Endodermal cell (in vitro differentiated cells): ENCODE measurements at regions not wholly inside any gene's neighbourhood (a gene's known extent, or its start where the extent isn't known, plus 50 kb on each side); places are given as distances from the start of the nearest gene placed in this dataset.

Source experiments
- DNase-seq: peaks from one replicate; pipeline ENCODE4 v3.0.0-alpha.2; 2017
- H3K27ac ChIP-seq: 2 replicates; pipeline ENCODE4 v1.5.1; 2013; ENCODE audit warnings: mild to moderate bottlenecking, low read depth, low read length, moderate library complexity
- H3K27me3 ChIP-seq: 2 replicates; pipeline ENCODE4 v1.6.1; 2013; ENCODE audit warnings: mild to moderate bottlenecking, low read length, moderate library complexity; ENCODE audit not compliant: insufficient read depth, control insufficient read depth, poor library complexity, severe bottlenecking
- H3K36me3 ChIP-seq: 2 replicates; pipeline ENCODE4 v1.7.0; 2013; ENCODE audit warnings: mild to moderate bottlenecking, low read length, moderate library complexity; ENCODE audit not compliant: control insufficient read depth, insufficient read depth
- H3K4me1 ChIP-seq: one replicate; pipeline ENCODE4 v1.7.0; 2013; ENCODE audit warnings: low read length; ENCODE audit not compliant: control insufficient read depth, insufficient read depth
- H3K4me3 ChIP-seq: 2 replicates; pipeline ENCODE4 v1.5.1; 2013; ENCODE audit warnings: mild to moderate bottlenecking, low read length, moderate library complexity
- H3K9ac ChIP-seq: 2 replicates; pipeline ENCODE4 v1.6.1; 2013; ENCODE audit warnings: mild to moderate bottlenecking, low read length, moderate library complexity; ENCODE audit not compliant: poor library complexity, severe bottlenecking; ENCODE audit errors: extremely low read depth
- H3K9me3 ChIP-seq: 2 replicates; pipeline ENCODE4 v1.6.1; 2013; ENCODE audit warnings: mild to moderate bottlenecking, low read length, moderate library complexity; ENCODE audit not compliant: control insufficient read depth
- H3K27ac Mint-ChIP-seq: 2 replicates; pipeline ENCODE4 v1.8.0; 2020; ENCODE audit warnings: mixed read lengths
- H3K27me3 Mint-ChIP-seq: 2 replicates; pipeline ENCODE4 v1.8.0; 2021; ENCODE audit warnings: mild to moderate bottlenecking, mixed read lengths; ENCODE audit not compliant: insufficient read depth
- H3K36me3 Mint-ChIP-seq: 2 replicates; pipeline ENCODE4 v1.8.0; 2020; ENCODE audit warnings: low read depth, mixed read lengths
- H3K4me1 Mint-ChIP-seq: 2 replicates; pipeline ENCODE4 v1.8.0; 2020; ENCODE audit warnings: mixed read lengths
- H3K4me3 Mint-ChIP-seq: 2 replicates; pipeline ENCODE4 v1.8.0; 2020; ENCODE audit warnings: mild to moderate bottlenecking, moderate library complexity, mixed read lengths
- H3K9me3 Mint-ChIP-seq: 2 replicates; pipeline ENCODE4 v1.8.0; 2020; ENCODE audit warnings: mild to moderate bottlenecking, mixed read lengths
- CTCF ChIP-seq: fragments of 200-600 bp; sonication (generic); conservative IDR thresholded peaks from 2 replicates; pipeline ENCODE4 v1.5.0; 2021; ENCODE audit warnings: antibody characterized with exemption, mild to moderate bottlenecking
- WGBS, 2 experiments: methylation state at CpG; one replicate each; pipeline versions ENCODE4 v1.1.5 to v1.1.7; 2013; ENCODE audit warnings: missing lambda C conversion rate in 2 of 2, mixed read lengths in 1 of 2; ENCODE audit not compliant: insufficient coverage in 1 of 2, insufficient read length in 1 of 2; 5-methylcytosine and 5-hydroxymethylcytosine counted together

GRCh38 chr12:124111006-124111405 lies 138.0 kb downstream of the ZNF664 start:
- peaks cover 15% of the 10 kb centered on the region for H3K4me1 Mint-ChIP-seq
- H3K4me3 ChIP-seq, result no peak overlapping the region
- H3K9ac ChIP-seq, result no peak overlapping the region
- DNase-seq, result no peak
- peaks cover 11% of the 10 kb centered on the region for H3K9me3 ChIP-seq
- no peak overlapping the region for H3K27ac ChIP-seq
- H3K4me1 ChIP-seq, result no peaks in the 10 kb centered on the region
- H3K36me3 ChIP-seq, result no peaks in the 10 kb centered on the region
- 82 to 89% methylated on average over 5 of the region's 5 CpGs for WGBS, 2 experiments
- H3K27ac Mint-ChIP-seq, result no peak overlapping the region
- H3K9me3 Mint-ChIP-seq, result peaks cover 38% of the 10 kb centered on the region
- H3K4me3 Mint-ChIP-seq, result no peak overlapping the region
- H3K36me3 Mint-ChIP-seq, result peaks cover 4% of the 10 kb centered on the region
- peaks cover 2% of the 10 kb centered on the region for H3K27me3 Mint-ChIP-seq
- no peak for TF ChIP-seq CTCF
- no peaks in the 10 kb centered on the region for H3K27me3 ChIP-seq

GRCh38 chr12:124114316-124114715 lies 141.3 kb downstream of the ZNF664 start:
- Mint-ChIP-seq H3K4me3 (no peak overlapping the region), H3K27ac (no peak overlapping the region), H3K9me3 (peaks cover 20% of the 10 kb centered on the region), H3K27me3 (peaks cover 2% of the 10 kb centered on the region), H3K36me3 (no peaks in the 10 kb centered on the region), H3K4me1 (peaks cover 23% of the 10 kb centered on the region)
- DNase-seq, result no peak
- 98 to 100% methylated on average over 2 of the region's 2 CpGs for WGBS, 2 experiments
- H3K27me3 ChIP-seq, result no peaks in the 10 kb centered on the region
- H3K4me1 ChIP-seq, result no peaks in the 10 kb centered on the region
- H3K4me3 ChIP-seq, result no peak overlapping the region
- H3K36me3 ChIP-seq, result no peaks in the 10 kb centered on the region
- H3K27ac ChIP-seq, result no peak overlapping the region
- TF ChIP-seq CTCF, result no peak
- no peak overlapping the region for H3K9ac ChIP-seq
- H3K9me3 ChIP-seq, result peaks cover 5% of the 10 kb centered on the region

GRCh38 chr12:124115496-124115895 lies 142.5 kb downstream of the ZNF664 start:
- peaks cover 17% of the 10 kb centered on the region for H3K9me3 Mint-ChIP-seq
- H3K9ac ChIP-seq, result no peak overlapping the region
- no peaks in the 10 kb centered on the region for H3K27me3 ChIP-seq
- H3K27ac Mint-ChIP-seq, result no peak overlapping the region
- no peak overlapping the region for H3K27ac ChIP-seq
- DNase-seq, result peak; percentile 44
- peaks cover 16% of the 10 kb centered on the region for H3K4me1 Mint-ChIP-seq
- H3K4me1 ChIP-seq, result no peaks in the 10 kb centered on the region
- H3K9me3 ChIP-seq, result peaks cover 5% of the 10 kb centered on the region
- no peak overlapping the region for H3K4me3 ChIP-seq
- 93 to 98% methylated on average over 7 to 11 of the region's 11 CpGs for WGBS, 2 experiments
- peaks cover 2% of the 10 kb centered on the region for H3K27me3 Mint-ChIP-seq
- H3K36me3 Mint-ChIP-seq, result no peaks in the 10 kb centered on the region
- no peak overlapping the region for H3K4me3 Mint-ChIP-seq
- no peaks in the 10 kb centered on the region for H3K36me3 ChIP-seq
- TF ChIP-seq CTCF, result no peak
